IMR-90 (cell line): ENCODE measurements at regions not wholly inside any gene's neighbourhood (a gene's known extent, or its start where the extent isn't known, plus 50 kb on each side); places are given as distances from the start of the nearest gene placed in this dataset.

ENCODE experiments used
- ATAC-seq: fragments of 200-7000 bp; cut with Tn5 transposase; 2 replicates; pipeline ENCODE4 v1.9.1; 2020; ENCODE audit warnings: low read depth, mild to moderate bottlenecking, moderate library complexity
- BruUV-seq: library from RNA; stranded (reverse); fragments of 400-500 nt; replicated peaks from 2 replicates; lab custom pipeline; 2021; lab: Mats Ljungman, UMichigan
- CTCF ChIA-PET: fragments of 300-600 bp; formaldehyde crosslinking; extraction: SDS; loops from one replicate; lab custom pipeline; 2021; ENCODE audit warnings: antibody characterized with exemption; lab: Yijun Ruan, JAX
- POLR2A ChIA-PET: fragments of 300-600 bp; sonication (Branson Sonifier 250); formaldehyde crosslinking; loops from one replicate; lab custom pipeline; 2022; ENCODE audit warnings: antibody characterized with exemption; ENCODE audit not compliant: unreplicated experiment; lab: Charles Lee
- DNase-seq: peaks from one replicate; pipeline ENCODE4 v3.0.0; 2013
- H2AFZ ChIP-seq: replicated peaks from 2 replicates; pipeline ENCODE3; 2013; ENCODE audit warnings: low read length, mild to moderate bottlenecking; ENCODE audit not compliant: poor library complexity
- H2AK5ac ChIP-seq: 2 replicates; pipeline ENCODE4 v1.6.1; 2013; ENCODE audit warnings: low read depth, low read length, inconsistent platforms
- H2AK9ac ChIP-seq: replicated peaks from 2 replicates; pipeline ENCODE3; 2013; ENCODE audit warnings: mild to moderate bottlenecking, low read depth, low read length, moderate library complexity; ENCODE audit not compliant: poor library complexity
- H2BK120ac ChIP-seq: 2 replicates; pipeline ENCODE4 v1.6.1; 2013; ENCODE audit warnings: low read depth, low read length, inconsistent platforms
- H2BK15ac ChIP-seq: 3 replicates; pipeline ENCODE4 v1.6.1; 2013; ENCODE audit warnings: low read depth, low read length, inconsistent platforms
- H2BK20ac ChIP-seq: 2 replicates; pipeline ENCODE4 v1.6.1; 2013; ENCODE audit warnings: low read depth, mild to moderate bottlenecking, inconsistent platforms, low read length, moderate library complexity
- H2BK5ac ChIP-seq: 2 replicates; pipeline ENCODE4 v1.6.1; 2013; ENCODE audit warnings: mild to moderate bottlenecking, low read depth, low read length, inconsistent platforms; ENCODE audit not compliant: poor library complexity, severe bottlenecking
- H3K14ac ChIP-seq: replicated peaks from 2 replicates; pipeline ENCODE4 v1.6.1; 2013; ENCODE audit warnings: low read depth, low read length, inconsistent platforms
- H3K18ac ChIP-seq: 2 replicates; pipeline ENCODE4 v1.6.1; 2013; ENCODE audit warnings: low read depth, low read length, control low read depth
- H3K23ac ChIP-seq: 2 replicates; pipeline ENCODE4 v1.6.1; 2013; ENCODE audit warnings: low read depth, low read length, inconsistent platforms
- H3K27ac ChIP-seq: 2 replicates; pipeline ENCODE4 v1.5.1; 2013; ENCODE audit warnings: mild to moderate bottlenecking, control low read depth, low read length; ENCODE audit not compliant: insufficient read depth
- H3K27me3 ChIP-seq: 2 replicates; pipeline ENCODE4 v1.6.1; 2013; ENCODE audit warnings: low read length; ENCODE audit not compliant: control insufficient read depth, insufficient read depth
- H3K36me3 ChIP-seq: 2 replicates; pipeline ENCODE4 v1.6.1; 2013; ENCODE audit warnings: low read length, mixed read lengths; ENCODE audit not compliant: control insufficient read depth, insufficient read depth
- H3K4ac ChIP-seq: 2 replicates; pipeline ENCODE4 v1.6.1; 2013; ENCODE audit warnings: low read depth, low read length, inconsistent platforms
- H3K4me1 ChIP-seq: 2 replicates; pipeline ENCODE4 v1.6.1; 2013; ENCODE audit warnings: low read length, mixed read lengths; ENCODE audit not compliant: control insufficient read depth, insufficient read depth
- H3K4me2 ChIP-seq: 2 replicates; pipeline ENCODE4 v1.6.1; 2013; ENCODE audit warnings: low read depth, mild to moderate bottlenecking, control low read depth, low read length, moderate library complexity
- H3K4me3 ChIP-seq: 2 replicates; pipeline ENCODE4 v1.5.1; 2013; ENCODE audit warnings: low read depth, mild to moderate bottlenecking, control low read depth, low read length, moderate library complexity; ENCODE audit not compliant: insufficient read depth
- H3K56ac ChIP-seq: 2 replicates; pipeline ENCODE4 v1.6.1; 2013; ENCODE audit warnings: low read length, inconsistent platforms; ENCODE audit not compliant: insufficient read depth; ENCODE audit errors: extremely low read depth
- H3K79me1 ChIP-seq, 2 experiments: 2 replicates each; pipeline ENCODE4 v1.6.1; 2013; ENCODE audit warnings: low read length in 2 of 2, inconsistent platforms in 1 of 2, low read depth in 1 of 2
- H3K9ac ChIP-seq: 2 replicates; pipeline ENCODE4 v1.6.1; 2013; ENCODE audit warnings: low read depth, low read length, control low read depth
- H3K9me1 ChIP-seq: 2 replicates; pipeline ENCODE4 v1.6.1; 2013; ENCODE audit warnings: low read length, inconsistent platforms; ENCODE audit not compliant: insufficient read depth
- H3K9me3 ChIP-seq: 2 replicates; pipeline ENCODE4 v1.6.1; 2013; ENCODE audit warnings: low read length; ENCODE audit not compliant: control insufficient read depth, insufficient read depth
- H4K20me1 ChIP-seq: 2 replicates; pipeline ENCODE4 v1.6.1; 2013; ENCODE audit warnings: low read length, inconsistent platforms; ENCODE audit not compliant: insufficient read depth
- H4K5ac ChIP-seq: 2 replicates; pipeline ENCODE4 v1.6.1; 2013; ENCODE audit warnings: mild to moderate bottlenecking, low read depth, low read length, control low read depth
- H4K8ac ChIP-seq, 2 experiments: 2 replicates each; pipeline ENCODE4 v1.6.1; 2013; ENCODE audit warnings: low read depth in 2 of 2, low read length in 2 of 2, control low read depth in 1 of 2, inconsistent platforms in 1 of 2
- H4K91ac ChIP-seq: 2 replicates; pipeline ENCODE4 v1.6.1; 2013; ENCODE audit warnings: low read depth, low read length, inconsistent platforms; ENCODE audit not compliant: insufficient read depth
- SMC3 ChIP-seq: fragments of 150-350 bp; IDR thresholded peaks from 2 replicates; pipeline ENCODE4 v1.6.1; 2016; ENCODE audit warnings: low read depth, mild to moderate bottlenecking, antibody characterized with exemption, low read length, moderate library complexity
- WGBS, 2 experiments: methylation state at CpG; one replicate each; pipeline versions ENCODE4 v1.1.5 to v1.1.7; 2013; ENCODE audit warnings: missing lambda C conversion rate in 2 of 2; ENCODE audit not compliant: insufficient read length in 1 of 2; ENCODE audit errors: extremely low coverage in 2 of 2; 5-methylcytosine and 5-hydroxymethylcytosine counted together
- dilution Hi-C: fragments of 300-500 bp; cut with HindIII; formaldehyde crosslinking; loops from one replicate; pipeline ENCODE4 v1.14.3; 2018; ENCODE audit warnings: low sequenced_read_pairs; ENCODE audit not compliant: unreplicated experiment
- in situ Hi-C: fragments of 300-500 bp; cut with MboI; formaldehyde crosslinking; loops from 3 replicates; pipeline ENCODE4 v1.14.3; 2019; ENCODE audit warnings: low sequenced_read_pairs, inconsistent platforms, mixed read lengths
- intact Hi-C: fragments of 100-400 bp; cut with micrococcal nuclease; formaldehyde crosslinking; loops from 2 replicates; pipeline ENCODE4 v1.10.0; 2022

GRCh38 chr2:220280736-220281135 is 653.3 kb downstream of the SLC4A3 start:
- Histone ChIP-seq H4K5ac (peak overlapping the region; percentile 58; the same call in 1 of the 2 replicates), H3K36me3 (no peaks in the 10 kb centered on the region), H4K91ac (peak overlapping the region; percentile 96), H3K4me2 (no peak overlapping the region), H3K18ac (peak overlapping the region; percentile 86; the same call in 1 of the 2 replicates), H4K8ac (peak overlapping the region; percentile 63 to 83; a peak in 3 of 4 replicates), H2BK15ac (peak overlapping the region; percentile 51; the same call in 2 of the 3 replicates), H3K9me1 (peaks cover 2% of the 10 kb centered on the region), H3K14ac (peak overlapping the region; percentile 18; the same call in 1 of the 2 replicates), H3K4ac (peak overlapping the region; percentile 73), H3K23ac (peak overlapping the region; percentile 67; the same call in 1 of the 2 replicates), H3K79me1 (no peaks in the 10 kb centered on the region), H3K4me1 (peaks cover 21% of the 10 kb centered on the region), H2AFZ (no peak overlapping the region), H2BK20ac (peak overlapping the region; percentile 95), H3K27ac (no peak overlapping the region), H2AK5ac (peak overlapping the region; percentile 84), H3K56ac (no peak overlapping the region), H3K27me3 (no peaks in the 10 kb centered on the region), H2BK120ac (peak overlapping the region; percentile 91), H4K20me1 (no peaks in the 10 kb centered on the region), H2BK5ac (peak overlapping the region; percentile 86), H3K4me3 (no peak overlapping the region), H3K9ac (no peak overlapping the region), H2AK9ac (no peak overlapping the region), H3K9me3 (no peaks in the 10 kb centered on the region)
- CTCF ChIA-PET, result no interaction called here
- POLR2A ChIA-PET, result no interaction called here
- dilution Hi-C loops, result no loop called here
- WGBS, 2 experiments, result no CpG with 5 or more reads among the region's 4 CpGs
- in situ Hi-C loops, result no loop called here
- BruUV-seq, result no TSS peak
- no peak for TF ChIP-seq SMC3
- no peak for DNase-seq
- no peak for ATAC-seq
- intact Hi-C loops, result no loop called here
